ENCODE measurements at regions not wholly inside any gene's neighbourhood (a gene's known extent, or its start where the extent isn't known, plus 50 kb on each side); places are given as distances from the start of the nearest gene placed in this dataset.

GRCh38 chr1:229064320-229065168 is 206.4 kb upstream of the RAB4A start:
- H3K4me1 ChIP-seq (ENCODE audit: control insufficient read depth, insufficient read depth, low read length): peaks cover 23% of the 10 kb centered on the region
- H3K36me3 ChIP-seq (ENCODE audit: control insufficient read depth, insufficient read depth, low read length, severe bottlenecking): no peaks in the 10 kb centered on the region
- no peaks in the 10 kb centered on the region for H3K9me3 ChIP-seq (ENCODE audit: control insufficient read depth, low read length)
- no peak for DNase-seq (ENCODE audit: low read depth)
- no peak overlapping the region for H3K4me3 ChIP-seq (ENCODE audit: low read length)
- H3K9ac ChIP-seq (ENCODE audit: low read length): no peak overlapping the region
- peaks cover 20% of the 10 kb centered on the region for H3K27me3 ChIP-seq (replicated peaks; ENCODE audit: control insufficient read depth, insufficient read depth, low read length)

- DNase-seq (ENCODE audit: low read depth): no peak
- Histone ChIP-seq H3K9ac (ENCODE audit: low read length) (no peak overlapping the region), H3K36me3 (ENCODE audit: control insufficient read depth, insufficient read depth, low read length, severe bottlenecking) (no peaks in the 10 kb centered on the region), H3K4me3 (ENCODE audit: low read length) (no peak overlapping the region), H3K4me1 (ENCODE audit: control insufficient read depth, insufficient read depth, low read length) (peaks cover 16% of the 10 kb centered on the region), H3K27me3 (replicated peaks; ENCODE audit: control insufficient read depth, insufficient read depth, low read length) (peaks cover 20% of the 10 kb centered on the region), H3K9me3 (ENCODE audit: control insufficient read depth, low read length) (no peaks in the 10 kb centered on the region)
Measured at GRCh38 chr1:229065613-229066012, 205.3 kb upstream of the RAB4A start.

- DNase-seq (ENCODE audit: low read depth): no peak
- H3K9ac ChIP-seq (ENCODE audit: low read length): no peak overlapping the region
- no peak overlapping the region for H3K4me3 ChIP-seq (ENCODE audit: low read length)
- H3K27me3 ChIP-seq (replicated peaks; ENCODE audit: control insufficient read depth, insufficient read depth, low read length): peaks cover 20% of the 10 kb centered on the region
- H3K4me1 ChIP-seq (ENCODE audit: control insufficient read depth, insufficient read depth, low read length): peaks cover 16% of the 10 kb centered on the region
- H3K9me3 ChIP-seq (ENCODE audit: control insufficient read depth, low read length): no peaks in the 10 kb centered on the region
- no peaks in the 10 kb centered on the region for H3K36me3 ChIP-seq (ENCODE audit: control insufficient read depth, insufficient read depth, low read length, severe bottlenecking)
Measured at GRCh38 chr1:229066591-229066990, 204.3 kb upstream of the RAB4A start.

GRCh38 chr1:229067546-229067945 is 203.4 kb upstream of the RAB4A start:
- peaks cover 15% of the 10 kb centered on the region for H3K27me3 ChIP-seq (replicated peaks; ENCODE audit: control insufficient read depth, insufficient read depth, low read length)
- no peaks in the 10 kb centered on the region for H3K36me3 ChIP-seq (ENCODE audit: control insufficient read depth, insufficient read depth, low read length, severe bottlenecking)
- H3K9ac ChIP-seq (ENCODE audit: low read length): no peak overlapping the region
- no peaks in the 10 kb centered on the region for H3K9me3 ChIP-seq (ENCODE audit: control insufficient read depth, low read length)
- H3K4me3 ChIP-seq (ENCODE audit: low read length): no peak overlapping the region
- peaks cover 13% of the 10 kb centered on the region for H3K4me1 ChIP-seq (ENCODE audit: control insufficient read depth, insufficient read depth, low read length)
- no peak for DNase-seq (ENCODE audit: low read depth)

GRCh38 chr1:229068270-229068987 is 202.5 kb upstream of the RAB4A start:
- Histone ChIP-seq H3K4me1 (ENCODE audit: control insufficient read depth, insufficient read depth, low read length) (peaks cover 11% of the 10 kb centered on the region), H3K36me3 (ENCODE audit: control insufficient read depth, insufficient read depth, low read length, severe bottlenecking) (no peaks in the 10 kb centered on the region), H3K4me3 (ENCODE audit: low read length) (no peak overlapping the region), H3K9ac (ENCODE audit: low read length) (no peak overlapping the region), H3K9me3 (ENCODE audit: control insufficient read depth, low read length) (no peaks in the 10 kb centered on the region), H3K27me3 (replicated peaks; ENCODE audit: control insufficient read depth, insufficient read depth, low read length) (peaks cover 12% of the 10 kb centered on the region)
- DNase-seq (ENCODE audit: low read depth): no peak

- H3K27me3 ChIP-seq (replicated peaks; ENCODE audit: control insufficient read depth, insufficient read depth, low read length): peaks cover 12% of the 10 kb centered on the region
- no peak overlapping the region for H3K9ac ChIP-seq (ENCODE audit: low read length)
- H3K9me3 ChIP-seq (ENCODE audit: control insufficient read depth, low read length): no peaks in the 10 kb centered on the region
- H3K4me3 ChIP-seq (ENCODE audit: low read length): no peak overlapping the region
- no peaks in the 10 kb centered on the region for H3K36me3 ChIP-seq (ENCODE audit: control insufficient read depth, insufficient read depth, low read length, severe bottlenecking)
- peaks cover 11% of the 10 kb centered on the region for H3K4me1 ChIP-seq (ENCODE audit: control insufficient read depth, insufficient read depth, low read length)
- DNase-seq (ENCODE audit: low read depth): no peak
Measured at GRCh38 chr1:229069176-229069575, 201.7 kb upstream of the RAB4A start.

GRCh38 chr1:229070168-229070567 is 200.7 kb upstream of the RAB4A start:
- Histone ChIP-seq H3K9me3 (ENCODE audit: control insufficient read depth, low read length) (no peaks in the 10 kb centered on the region), H3K4me3 (ENCODE audit: low read length) (no peak overlapping the region), H3K27me3 (replicated peaks; ENCODE audit: control insufficient read depth, insufficient read depth, low read length) (peaks cover 9% of the 10 kb centered on the region), H3K9ac (ENCODE audit: low read length) (no peak overlapping the region), H3K4me1 (ENCODE audit: control insufficient read depth, insufficient read depth, low read length) (peaks cover 11% of the 10 kb centered on the region), H3K36me3 (ENCODE audit: control insufficient read depth, insufficient read depth, low read length, severe bottlenecking) (no peaks in the 10 kb centered on the region)
- DNase-seq (ENCODE audit: low read depth): peak; percentile 69

GRCh38 chr1:229073251-229073650 is 197.7 kb upstream of the RAB4A start:
- no peak for DNase-seq (ENCODE audit: low read depth)
- H3K9me3 ChIP-seq (ENCODE audit: control insufficient read depth, low read length): no peaks in the 10 kb centered on the region
- H3K4me3 ChIP-seq (ENCODE audit: low read length): no peak overlapping the region
- H3K36me3 ChIP-seq (ENCODE audit: control insufficient read depth, insufficient read depth, low read length, severe bottlenecking): no peaks in the 10 kb centered on the region
- no peaks in the 10 kb centered on the region for H3K27me3 ChIP-seq (replicated peaks; ENCODE audit: control insufficient read depth, insufficient read depth, low read length)
- peaks cover 8% of the 10 kb centered on the region for H3K4me1 ChIP-seq (ENCODE audit: control insufficient read depth, insufficient read depth, low read length)
- no peak overlapping the region for H3K9ac ChIP-seq (ENCODE audit: low read length)

- no peak overlapping the region for H3K9ac ChIP-seq (ENCODE audit: low read length)
- DNase-seq (ENCODE audit: low read depth): no peak
- H3K36me3 ChIP-seq (ENCODE audit: control insufficient read depth, insufficient read depth, low read length, severe bottlenecking): no peaks in the 10 kb centered on the region
- H3K27me3 ChIP-seq (replicated peaks; ENCODE audit: control insufficient read depth, insufficient read depth, low read length): peaks cover 2% of the 10 kb centered on the region
- no peak overlapping the region for H3K4me3 ChIP-seq (ENCODE audit: low read length)
- peaks cover 3% of the 10 kb centered on the region for H3K9me3 ChIP-seq (ENCODE audit: control insufficient read depth, low read length)
- peaks cover 4% of the 10 kb centered on the region for H3K4me1 ChIP-seq (ENCODE audit: control insufficient read depth, insufficient read depth, low read length)
Measured at GRCh38 chr1:229075217-229075616, 195.7 kb upstream of the RAB4A start.

GRCh38 chr1:229075716-229076115 is 195.2 kb upstream of the RAB4A start:
- DNase-seq (ENCODE audit: low read depth): no peak
- no peaks in the 10 kb centered on the region for H3K36me3 ChIP-seq (ENCODE audit: control insufficient read depth, insufficient read depth, low read length, severe bottlenecking)
- H3K9me3 ChIP-seq (ENCODE audit: control insufficient read depth, low read length): peaks cover 8% of the 10 kb centered on the region
- H3K9ac ChIP-seq (ENCODE audit: low read length): no peak overlapping the region
- H3K27me3 ChIP-seq (replicated peaks; ENCODE audit: control insufficient read depth, insufficient read depth, low read length): peaks cover 6% of the 10 kb centered on the region
- no peak overlapping the region for H3K4me3 ChIP-seq (ENCODE audit: low read length)
- peaks cover 4% of the 10 kb centered on the region for H3K4me1 ChIP-seq (ENCODE audit: control insufficient read depth, insufficient read depth, low read length)

GRCh38 chr1:229076195-229076594 is 194.7 kb upstream of the RAB4A start:
- Histone ChIP-seq H3K36me3 (ENCODE audit: control insufficient read depth, insufficient read depth, low read length, severe bottlenecking) (no peaks in the 10 kb centered on the region), H3K4me3 (ENCODE audit: low read length) (no peak overlapping the region), H3K27me3 (replicated peaks; ENCODE audit: control insufficient read depth, insufficient read depth, low read length) (peaks cover 6% of the 10 kb centered on the region), H3K4me1 (ENCODE audit: control insufficient read depth, insufficient read depth, low read length) (peaks cover 4% of the 10 kb centered on the region), H3K9ac (ENCODE audit: low read length) (no peak overlapping the region), H3K9me3 (ENCODE audit: control insufficient read depth, low read length) (peaks cover 12% of the 10 kb centered on the region)
- DNase-seq (ENCODE audit: low read depth): no peak
